HepG2 (cell line): ENCODE measurements at regions not wholly inside any gene's neighbourhood (a gene's known extent, or its start where the extent isn't known, plus 50 kb on each side); places are given as distances from the start of the nearest gene placed in this dataset.

Source experiments
- ETV6 ChIP-seq: sonication (generic); formaldehyde crosslinking; conservative IDR thresholded peaks from 2 replicates; pipeline ENCODE4 v1.4.0; 2020; ENCODE audit warnings: missing genetic modification reagents
- GLI4 ChIP-seq: sonication (generic); formaldehyde crosslinking; IDR thresholded peaks from 2 replicates; pipeline ENCODE4 v1.5.1; 2020; ENCODE audit warnings: missing genetic modification reagents, mild to moderate bottlenecking, moderate library complexity, borderline replicate concordance
- HIC2 ChIP-seq: sonication (generic); formaldehyde crosslinking; IDR thresholded peaks from 2 replicates; pipeline ENCODE4 v1.9.0; 2022; ENCODE audit warnings: low read depth, missing genetic modification reagents
- KIAA2018 ChIP-seq: sonication (generic); formaldehyde crosslinking; IDR thresholded peaks from 2 replicates; pipeline ENCODE4 v1.5.0; 2020; ENCODE audit warnings: mild to moderate bottlenecking, missing genetic modification reagents, borderline replicate concordance
- KLF9 ChIP-seq: IDR thresholded peaks from 2 replicates; pipeline ENCODE4 v1.6.1; 2016; ENCODE audit warnings: low read depth
- NPAS2 ChIP-seq: sonication (generic); formaldehyde crosslinking; IDR thresholded peaks from 2 replicates; pipeline ENCODE4 v1.8.0; 2022; ENCODE audit warnings: mild to moderate bottlenecking, missing genetic modification reagents, borderline replicate concordance
- RFXAP ChIP-seq: sonication (generic); formaldehyde crosslinking; IDR thresholded peaks from 2 replicates; pipeline ENCODE4 v1.4.0; 2020; ENCODE audit warnings: missing genetic modification reagents, borderline replicate concordance
- SRSF9 ChIP-seq: fragments of 200-400 bp; formaldehyde crosslinking; IDR thresholded peaks from 2 replicates; pipeline ENCODE4 v1.6.1; 2018; ENCODE audit warnings: borderline replicate concordance, mild to moderate bottlenecking, low read depth, low read length; ENCODE audit not compliant: insufficient read depth, poor library complexity, severe bottlenecking
- TGIF2 ChIP-seq: IDR thresholded peaks from 2 replicates; pipeline ENCODE4 v1.6.1; 2016; ENCODE audit warnings: control low read depth, missing compliant biosample characterization
- TOE1 ChIP-seq: sonication (generic); formaldehyde crosslinking; IDR thresholded peaks from 2 replicates; pipeline ENCODE4 v1.4.0; 2020; ENCODE audit warnings: mild to moderate bottlenecking, missing genetic modification reagents
- WIZ ChIP-seq: sonication (generic); formaldehyde crosslinking; IDR thresholded peaks from 2 replicates; pipeline ENCODE4 v1.5.1; 2020; ENCODE audit warnings: mild to moderate bottlenecking, missing genetic modification reagents
- ZNF101 ChIP-seq: sonication (generic); formaldehyde crosslinking; IDR thresholded peaks from 2 replicates; pipeline ENCODE4 v1.4.0; 2020; ENCODE audit warnings: mild to moderate bottlenecking, low read depth, missing genetic modification reagents, borderline replicate concordance
- ZNF329 ChIP-seq: sonication (generic); formaldehyde crosslinking; IDR thresholded peaks from 2 replicates; pipeline ENCODE4 v1.9.0; 2021; ENCODE audit warnings: low read depth, mild to moderate bottlenecking, missing genetic modification reagents
- ZNF629 ChIP-seq: sonication (generic); formaldehyde crosslinking; conservative IDR thresholded peaks from 2 replicates; pipeline ENCODE4 v1.5.0; 2020; ENCODE audit warnings: missing genetic modification reagents
- ZNF879 ChIP-seq: sonication (generic); formaldehyde crosslinking; IDR thresholded peaks from 2 replicates; pipeline ENCODE4 v1.8.1; 2023; ENCODE audit warnings: missing genetic modification reagents
- TF ChIP-seq, protein P1 (sequence below): sonication (generic); formaldehyde crosslinking; IDR thresholded peaks from 2 replicates; pipeline ENCODE4 v1.4.0; 2020; ENCODE audit warnings: mild to moderate bottlenecking, missing genetic modification reagents
- TF ChIP-seq, protein P2 (sequence below): sonication (generic); formaldehyde crosslinking; IDR thresholded peaks from 2 replicates; pipeline ENCODE4 v1.4.0; 2020; ENCODE audit warnings: missing genetic modification reagents

GRCh38 chr9:78406933-78407332, 110.0 kb downstream of the PSAT1 start (continued):
- no peak for TF ChIP-seq ETV6
- TF ChIP-seq, protein P1, sequence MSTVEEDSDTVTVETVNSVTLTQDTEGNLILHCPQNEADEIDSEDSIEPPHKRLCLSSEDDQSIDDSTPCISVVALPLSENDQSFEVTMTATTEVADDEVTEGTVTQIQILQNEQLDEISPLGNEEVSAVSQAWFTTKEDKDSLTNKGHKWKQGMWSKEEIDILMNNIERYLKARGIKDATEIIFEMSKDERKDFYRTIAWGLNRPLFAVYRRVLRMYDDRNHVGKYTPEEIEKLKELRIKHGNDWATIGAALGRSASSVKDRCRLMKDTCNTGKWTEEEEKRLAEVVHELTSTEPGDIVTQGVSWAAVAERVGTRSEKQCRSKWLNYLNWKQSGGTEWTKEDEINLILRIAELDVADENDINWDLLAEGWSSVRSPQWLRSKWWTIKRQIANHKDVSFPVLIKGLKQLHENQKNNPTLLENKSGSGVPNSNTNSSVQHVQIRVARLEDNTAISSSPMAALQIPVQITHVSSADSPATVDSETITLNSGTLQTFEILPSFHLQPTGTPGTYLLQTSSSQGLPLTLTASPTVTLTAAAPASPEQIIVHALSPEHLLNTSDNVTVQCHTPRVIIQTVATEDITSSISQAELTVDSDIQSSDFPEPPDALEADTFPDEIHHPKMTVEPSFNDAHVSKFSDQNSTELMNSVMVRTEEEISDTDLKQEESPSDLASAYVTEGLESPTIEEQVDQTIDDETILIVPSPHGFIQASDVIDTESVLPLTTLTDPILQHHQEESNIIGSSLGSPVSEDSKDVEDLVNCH (CRISPR knock-in tag), result no peak
- TF ChIP-seq, protein P2, sequence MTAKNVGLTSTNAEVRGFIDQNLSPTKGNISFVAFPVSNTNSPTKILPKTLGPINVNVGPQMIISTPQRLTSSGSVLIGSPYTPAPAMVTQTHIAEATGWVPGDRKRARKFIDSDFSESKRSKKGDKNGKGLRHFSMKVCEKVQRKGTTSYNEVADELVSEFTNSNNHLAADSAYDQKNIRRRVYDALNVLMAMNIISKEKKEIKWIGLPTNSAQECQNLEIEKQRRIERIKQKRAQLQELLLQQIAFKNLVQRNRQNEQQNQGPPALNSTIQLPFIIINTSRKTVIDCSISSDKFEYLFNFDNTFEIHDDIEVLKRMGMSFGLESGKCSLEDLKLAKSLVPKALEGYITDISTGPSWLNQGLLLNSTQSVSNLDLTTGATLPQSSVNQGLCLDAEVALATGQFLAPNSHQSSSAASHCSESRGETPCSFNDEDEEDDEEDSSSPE, result peak; percentile 46; the same call in 1 of the 2 replicates
- no peak for TF ChIP-seq KLF9
- TF ChIP-seq ZNF101 (CRISPR knock-in tag), result no peak
- 0 out of 2 replicates have a peak, but pooled peaks have one; percentile 14 for TF ChIP-seq ZNF629 (CRISPR knock-in tag)
- no peak for TF ChIP-seq HIC2 (CRISPR knock-in tag)
- no peak for TF ChIP-seq NPAS2 (CRISPR knock-in tag)
- no peak for TF ChIP-seq GLI4
- no peak; the same call in 1 of the 2 replicates for TF ChIP-seq ZNF329 (CRISPR knock-in tag)
- no peak for TF ChIP-seq TGIF2 (CRISPR knock-in tag)
- TF ChIP-seq ZNF879 (CRISPR knock-in tag), result no peak
- TF ChIP-seq RFXAP, result no peak
- TF ChIP-seq WIZ (CRISPR knock-in tag), result no peak
- no peak for TF ChIP-seq TOE1
- TF ChIP-seq KIAA2018, result no peak
- TF ChIP-seq SRSF9, result no peak
